ENCODE measurements at regions not wholly inside any gene's neighbourhood (a gene's known extent, or its start where the extent isn't known, plus 50 kb on each side); places are given as distances from the start of the nearest gene placed in this dataset.

GRCh38 chr10:100661520-100661919 is 83.9 kb upstream of the PAX2 start:
- Mint-ChIP-seq H3K9me3 (ENCODE audit: insufficient read depth) (no peaks in the 10 kb centered on the region), H3K27me3 (peaks cover 77% of the 10 kb centered on the region), H3K4me1 (peaks cover 2% of the 10 kb centered on the region), H3K4me3 (no peak overlapping the region), H3K27ac (no peak overlapping the region)
- DNase-seq (no peak), ATAC-seq (ENCODE audit: low read depth) (no peak)
- Histone ChIP-seq H3K9me3 (ENCODE audit: control extremely low read depth in 1 of 3, control insufficient read depth in 2 of 3, insufficient read depth in 1 of 3, low read length in 2 of 3) (peaks cover 0 to 22% (median 0%) of the 10 kb centered on the region in 3 donors), H2AFZ (ENCODE audit: insufficient read depth, low read depth, low read length, poor library complexity, severe bottlenecking) (no peak overlapping the region), H3K27ac (ENCODE audit: low read length in 2 of 2) (no peak overlapping the region), H3K36me3 (replicated peaks in 1 of 2; ENCODE audit: control extremely low read depth in 1 of 2, control insufficient read depth in 1 of 2, extremely low read depth in 1 of 2, insufficient read depth in 2 of 2, low read length in 1 of 2) (no peaks in the 10 kb centered on the region), H3K79me2 (ENCODE audit: control insufficient read depth, insufficient read depth, low read length) (no peaks in the 10 kb centered on the region), H4K20me1 (ENCODE audit: control insufficient read depth, insufficient read depth, low read length, poor library complexity, severe bottlenecking) (no peaks in the 10 kb centered on the region), H3K27me3 (replicated peaks in 1 of 4; ENCODE audit: control extremely low read depth in 1 of 4, control insufficient read depth in 3 of 4, insufficient read depth in 4 of 4, low read length in 3 of 4) (peaks cover 0 to 60% (median 28%) of the 10 kb centered on the region in 4 experiments), H3K9ac (ENCODE audit: low read length) (no peak overlapping the region), H3K4me1 (ENCODE audit: control insufficient read depth in 2 of 2, insufficient read depth in 2 of 2, low read length in 2 of 2) (no peaks in the 10 kb centered on the region), H3K4me2 (replicated peaks; ENCODE audit: low read depth, low read length, poor library complexity, severe bottlenecking) (no peak overlapping the region), H3K4me3 (ENCODE audit: control extremely low read depth in 1 of 5, extremely low read depth in 1 of 5, insufficient read depth in 1 of 5, low read depth in 2 of 5, low read length in 4 of 5) (no peak overlapping the region)
- ChIA-PET CTCF (no interaction called here), POLR2A (no interaction called here)
- intact Hi-C loops (cut with micrococcal nuclease), result no loop called here
- TF ChIP-seq CTCF (IDR thresholded peaks at IDR 0.05) (no peak), EZH2 (IDR thresholded peaks at IDR 0.05; ENCODE audit: borderline replicate concordance, insufficient read depth, low read depth, low read length, poor library complexity, severe bottlenecking) (no peak)
- WGBS (ENCODE audit: insufficient coverage), result 65% methylated on average over 7 of the region's 13 CpGs

- 62% methylated on average over 4 of the region's 7 CpGs for WGBS (ENCODE audit: insufficient coverage)
- DNase-seq (no peak), ATAC-seq (ENCODE audit: low read depth) (no peak)
- intact Hi-C loops (cut with micrococcal nuclease), result no loop called here
- POLR2A ChIA-PET, result no interaction called here
- Histone ChIP-seq H3K4me1 (ENCODE audit: control insufficient read depth in 2 of 2, insufficient read depth in 2 of 2, low read length in 2 of 2) (no peaks in the 10 kb centered on the region), H3K79me2 (ENCODE audit: control insufficient read depth, insufficient read depth, low read length) (no peaks in the 10 kb centered on the region), H2AFZ (ENCODE audit: insufficient read depth, low read depth, low read length, poor library complexity, severe bottlenecking) (no peak overlapping the region), H4K20me1 (ENCODE audit: control insufficient read depth, insufficient read depth, low read length, poor library complexity, severe bottlenecking) (no peaks in the 10 kb centered on the region), H3K9ac (ENCODE audit: low read length) (no peak overlapping the region), H3K27me3 (replicated peaks in 1 of 4; ENCODE audit: control extremely low read depth in 1 of 4, control insufficient read depth in 3 of 4, insufficient read depth in 4 of 4, low read length in 3 of 4) (peaks cover 0 to 55% (median 24%) of the 10 kb centered on the region in 4 experiments), H3K4me2 (replicated peaks; ENCODE audit: low read depth, low read length, poor library complexity, severe bottlenecking) (no peak overlapping the region), H3K9me3 (ENCODE audit: control extremely low read depth in 1 of 3, control insufficient read depth in 2 of 3, insufficient read depth in 1 of 3, low read length in 2 of 3) (peaks cover 0 to 17% (median 0%) of the 10 kb centered on the region in 3 donors), H3K4me3 (ENCODE audit: control extremely low read depth in 1 of 5, extremely low read depth in 1 of 5, insufficient read depth in 1 of 5, low read depth in 2 of 5, low read length in 4 of 5) (no peak overlapping the region), H3K27ac (ENCODE audit: low read length in 2 of 2) (no peak overlapping the region), H3K36me3 (replicated peaks in 1 of 2; ENCODE audit: control extremely low read depth in 1 of 2, control insufficient read depth in 1 of 2, extremely low read depth in 1 of 2, insufficient read depth in 2 of 2, low read length in 1 of 2) (no peaks in the 10 kb centered on the region)
- Mint-ChIP-seq H3K27ac (no peak overlapping the region), H3K27me3 (peaks cover 75% of the 10 kb centered on the region), H3K9me3 (ENCODE audit: insufficient read depth) (no peaks in the 10 kb centered on the region), H3K4me3 (no peak overlapping the region), H3K4me1 (peaks cover 2% of the 10 kb centered on the region)
- CTCF ChIA-PET, result no interaction called here
- no peak for TF ChIP-seq CTCF (IDR thresholded peaks at IDR 0.05)
- TF ChIP-seq EZH2 (IDR thresholded peaks at IDR 0.05; ENCODE audit: borderline replicate concordance, insufficient read depth, low read depth, low read length, poor library complexity, severe bottlenecking), result no peak
Measured at GRCh38 chr10:100662067-100662466, 83.3 kb upstream of the PAX2 start.
